Stomach (tissue), 4 donors: ENCODE measurements at regions not wholly inside any gene's neighbourhood (a gene's known extent, or its start where the extent isn't known, plus 50 kb on each side); places are given as distances from the start of the nearest gene placed in this dataset.

ENCODE experiments used
- CTCF ChIP-seq, 7 experiments: fragments of 450-650 bp in 4 of 7; fragments of 200-600 bp in 3 of 7; sonication (generic) in 3 of 7; IDR thresholded peaks; one replicate each; pipeline ENCODE4 v1.5.1; 2016 to 2019; ENCODE audit warnings: antibody characterized with exemption in 7 of 7, control low read depth in 2 of 7, mild to moderate bottlenecking in 1 of 7
- POLR2AphosphoS5 ChIP-seq, 3 donors: sonication (generic); formaldehyde crosslinking; IDR thresholded peaks; one replicate each; pipeline ENCODE4 v1.6.1; 2016; ENCODE audit warnings: antibody characterized with exemption in 3 of 3

DNA sequence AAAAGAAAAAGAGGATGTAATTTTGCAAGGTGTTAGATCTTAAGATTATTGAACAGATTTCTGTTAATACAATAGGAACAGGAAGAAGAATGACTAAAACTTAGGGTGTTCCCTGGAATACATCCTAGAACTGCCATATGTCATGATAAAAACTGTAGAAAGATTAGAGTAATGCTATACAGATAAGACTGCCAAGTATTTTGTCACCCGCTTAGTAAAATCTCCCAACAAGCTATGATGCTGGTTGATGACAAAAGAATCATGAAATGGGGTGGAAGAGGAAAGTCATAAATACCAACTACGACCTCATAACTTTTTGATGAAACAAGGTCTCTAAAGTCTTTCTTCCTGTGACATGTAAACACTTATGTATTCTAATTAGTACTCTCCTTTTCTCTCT, 163.6 kb upstream of the COL3A1 start:
- TF ChIP-seq CTCF (IDR thresholded peaks at IDR 0.05) (no peak), POLR2AphosphoS5 (IDR thresholded peaks at IDR 0.05) (no peak)
